GM19035 (cell line): ENCODE measurements at regions not wholly inside any gene's neighbourhood (a gene's known extent, or its start where the extent isn't known, plus 50 kb on each side); places are given as distances from the start of the nearest gene placed in this dataset.

Experiments used
- ATAC-seq: cut with Tn5 transposase; IDR thresholded peaks from one replicate; pipeline ENCODE4 v1.9.1; 2021; ENCODE audit not compliant: unreplicated experiment

DNA sequence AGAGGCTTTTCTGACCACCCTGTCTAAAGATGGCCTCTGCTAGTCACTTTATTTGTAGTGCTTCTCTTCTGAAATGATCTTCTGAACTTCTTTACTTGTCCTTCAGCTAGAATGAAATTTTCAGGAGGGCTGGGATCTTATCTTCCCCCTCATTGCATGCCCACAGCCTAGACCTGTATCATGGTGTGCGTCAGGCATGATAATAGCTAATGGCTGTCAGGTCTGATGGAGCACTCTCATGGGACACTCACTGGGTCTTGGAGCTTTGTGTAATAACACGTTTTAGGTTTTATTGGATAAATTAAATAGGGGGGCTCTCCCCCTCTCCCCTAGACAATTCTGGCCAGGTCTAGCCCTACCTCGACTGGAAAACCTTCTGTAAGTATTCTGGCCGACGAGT, 97.1 kb upstream of the NRXN3 start:
- no peak for ATAC-seq

DNA sequence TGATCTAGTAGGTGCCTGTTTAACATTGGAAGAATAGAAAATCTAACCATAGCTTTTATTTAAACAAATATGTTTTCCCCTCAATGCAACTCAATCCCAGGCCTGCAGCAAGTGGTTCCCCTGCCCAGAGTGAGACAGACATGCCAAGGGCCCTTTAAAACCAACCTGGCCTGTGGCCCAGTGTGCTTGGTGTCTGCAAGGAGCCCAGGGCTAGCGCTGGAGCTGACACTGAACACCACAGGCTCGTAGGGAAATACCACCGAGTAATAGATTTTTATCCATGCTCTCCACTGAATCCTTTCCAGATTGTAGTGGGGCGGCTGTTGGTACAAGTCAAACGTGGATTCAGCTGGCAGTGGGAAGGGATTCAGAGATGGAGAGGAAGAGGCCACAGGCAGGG, 95.6 kb upstream of the NRXN3 start:
- ATAC-seq = no peak

DNA sequence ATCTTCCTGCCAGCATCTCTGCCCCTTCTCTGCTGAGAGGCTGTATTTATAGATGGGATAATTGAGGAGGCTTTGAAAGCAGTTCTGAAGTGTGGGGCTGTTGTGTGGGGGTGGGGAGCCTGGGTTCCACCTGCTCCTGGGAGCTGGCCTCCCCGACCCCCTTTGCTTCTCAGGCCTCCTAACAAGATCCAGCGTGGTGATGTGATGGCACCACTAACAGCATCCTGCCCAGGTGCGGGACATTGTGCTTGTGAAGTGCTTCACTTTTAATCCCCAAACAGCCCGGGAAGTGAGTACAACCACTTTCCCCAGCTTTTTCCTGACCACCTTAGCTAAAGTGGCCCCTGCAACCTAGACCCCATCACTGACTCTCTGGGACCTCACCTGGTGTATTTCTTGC, 95.1 kb upstream of the NRXN3 start:
- ATAC-seq = no peak

DNA sequence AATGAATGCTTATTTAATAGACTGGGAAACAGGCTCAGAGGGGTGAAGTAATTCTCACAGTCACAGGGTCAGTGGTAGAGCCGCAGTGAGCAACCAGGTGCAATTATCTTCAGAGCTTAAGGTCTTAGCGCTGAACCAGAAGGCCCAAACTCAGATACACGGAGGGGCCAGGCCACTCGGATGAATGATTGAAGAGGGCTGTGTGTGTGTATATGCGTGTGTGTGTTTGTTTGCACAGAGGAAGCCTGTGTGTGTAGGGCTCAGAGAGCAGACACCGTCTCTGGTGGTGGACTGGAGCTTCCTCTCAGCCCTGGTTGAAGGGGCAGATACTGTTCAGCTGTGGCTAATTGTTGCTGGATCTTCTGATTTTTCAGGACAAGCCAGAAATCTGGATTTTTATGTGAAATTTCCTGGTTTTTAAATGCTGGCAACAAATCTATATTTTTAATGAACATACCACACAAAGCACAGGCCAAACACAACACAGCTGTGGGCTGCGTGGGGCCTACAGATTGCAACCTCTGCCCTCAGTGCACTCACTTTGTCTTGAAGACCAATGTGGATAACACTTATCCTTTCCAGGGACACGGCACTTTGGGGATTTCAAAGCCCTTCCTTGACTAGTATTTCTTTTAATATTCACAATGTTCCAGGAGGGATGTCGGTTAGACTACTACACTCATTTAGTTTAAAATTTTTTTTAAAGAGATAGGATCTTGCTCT, 94.5 kb upstream of the NRXN3 start:
- ATAC-seq = no peak

DNA sequence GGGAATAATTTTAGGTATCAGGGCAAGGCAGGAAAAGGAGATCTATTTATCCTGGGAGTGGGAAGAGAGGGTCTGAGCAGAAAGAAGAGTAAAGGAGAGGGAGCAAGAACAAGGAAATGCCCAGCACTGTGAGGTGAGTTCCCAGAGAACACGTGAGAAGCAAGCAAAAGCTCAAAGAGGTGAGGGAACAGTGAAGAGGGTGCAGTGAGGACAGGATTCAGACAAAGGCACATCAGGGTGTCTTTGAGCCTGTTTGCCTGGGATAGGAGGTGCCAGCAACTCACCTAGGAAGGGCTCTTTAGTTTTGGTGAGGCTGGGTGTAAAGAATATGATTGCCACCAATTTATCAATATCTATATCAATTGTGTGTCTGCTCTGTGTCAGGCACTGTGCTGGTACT, 88.9 kb upstream of the NRXN3 start:
- ATAC-seq = no peak

DNA sequence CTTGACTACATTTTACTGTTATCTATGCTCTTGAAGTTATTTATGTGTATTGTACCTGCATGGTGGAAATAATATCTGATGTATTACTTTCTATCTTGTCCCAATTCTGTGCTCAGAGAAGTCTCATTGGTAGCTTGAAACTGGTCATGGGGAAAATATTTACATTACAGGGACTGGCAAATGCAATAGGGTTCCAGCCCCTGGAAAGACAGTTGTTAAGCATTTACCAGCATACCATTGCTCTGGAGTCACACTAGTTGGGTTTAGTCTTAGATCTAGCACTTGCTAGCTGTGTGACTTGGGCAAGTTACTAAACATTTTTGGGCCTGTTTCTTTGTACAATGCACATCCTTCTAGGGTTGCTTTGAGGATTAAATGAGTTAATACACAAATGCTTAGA, 86.3 kb upstream of the NRXN3 start:
- no peak for ATAC-seq

DNA sequence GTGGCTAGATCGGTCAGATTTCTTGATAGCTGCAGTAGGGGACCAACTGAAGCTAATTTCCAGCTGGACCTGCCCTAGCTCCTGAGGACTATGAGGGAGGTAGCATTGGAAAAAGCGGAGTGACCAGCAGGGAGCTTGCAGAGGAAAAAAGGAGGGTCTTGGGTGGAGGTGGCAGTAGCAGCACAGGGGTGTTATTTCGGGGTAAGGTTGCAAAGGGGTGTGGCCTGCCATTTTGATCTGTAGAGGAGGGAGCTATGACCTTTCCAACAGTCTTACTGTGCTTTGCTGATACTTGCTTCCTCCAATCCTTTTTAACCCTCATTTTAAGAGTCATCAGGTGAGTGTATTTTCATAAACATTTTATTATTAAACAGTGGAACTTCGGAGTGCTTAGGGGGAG, 83.8 kb upstream of the NRXN3 start:
- ATAC-seq = no peak

DNA sequence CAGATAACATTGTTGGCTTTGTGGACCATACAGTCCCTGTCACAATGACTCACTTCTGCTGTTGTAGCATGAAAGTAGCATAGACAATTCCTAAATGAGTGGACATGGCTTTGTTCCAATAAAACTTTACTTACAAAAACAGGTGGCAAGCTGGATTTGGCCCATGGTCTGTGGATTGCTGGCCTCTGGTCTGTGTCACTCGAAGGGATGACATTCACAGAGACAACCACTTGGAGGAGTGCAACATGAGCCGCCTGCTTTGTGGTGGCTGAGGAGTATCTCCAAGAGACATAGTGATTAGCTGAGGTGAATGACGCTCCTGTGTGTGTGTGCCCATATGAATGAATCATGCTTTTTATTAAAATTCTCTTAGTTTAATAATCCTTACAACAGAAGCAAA, 81.3 kb upstream of the NRXN3 start:
- no peak for ATAC-seq

DNA sequence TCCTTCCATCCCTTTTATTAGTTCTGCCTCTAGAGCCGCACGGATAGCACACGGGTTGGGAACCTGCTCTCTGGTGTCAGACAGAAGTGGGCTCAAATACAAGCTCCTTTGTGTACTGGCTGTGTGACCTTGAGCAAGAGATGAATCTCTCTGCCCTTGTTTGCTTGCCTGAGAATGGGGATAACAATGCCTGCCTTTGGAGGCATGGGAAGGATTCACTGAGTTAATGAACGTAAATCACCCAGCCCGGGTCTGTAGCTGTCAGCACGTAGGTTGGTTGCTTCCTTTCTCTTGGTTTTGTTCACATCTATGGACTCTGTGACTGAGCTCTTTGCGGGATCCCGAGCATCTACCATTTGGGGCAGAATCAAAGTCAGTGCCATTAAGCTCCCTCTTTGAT, 79.3 kb upstream of the NRXN3 start:
- ATAC-seq = no peak

DNA sequence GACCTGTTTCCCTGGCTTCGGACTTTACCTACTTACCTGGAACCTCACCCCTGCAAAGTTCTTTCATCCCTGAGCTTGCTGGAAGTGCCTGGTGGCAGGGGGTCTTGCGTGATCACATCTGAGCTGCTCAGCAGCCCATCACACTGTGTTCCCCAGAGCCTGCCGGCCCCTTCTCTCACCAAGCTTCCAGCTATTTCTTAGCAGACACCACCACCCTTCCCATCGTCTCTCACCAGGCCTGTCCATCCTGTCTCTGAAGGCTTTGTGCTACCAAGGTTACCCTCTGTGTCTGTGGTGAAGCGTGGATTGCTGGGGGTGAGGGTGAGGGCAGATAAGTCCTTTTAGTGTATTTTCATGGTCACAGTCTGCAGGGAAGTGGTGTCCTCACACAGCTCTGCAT, 78.8 kb upstream of the NRXN3 start:
- no peak for ATAC-seq

DNA sequence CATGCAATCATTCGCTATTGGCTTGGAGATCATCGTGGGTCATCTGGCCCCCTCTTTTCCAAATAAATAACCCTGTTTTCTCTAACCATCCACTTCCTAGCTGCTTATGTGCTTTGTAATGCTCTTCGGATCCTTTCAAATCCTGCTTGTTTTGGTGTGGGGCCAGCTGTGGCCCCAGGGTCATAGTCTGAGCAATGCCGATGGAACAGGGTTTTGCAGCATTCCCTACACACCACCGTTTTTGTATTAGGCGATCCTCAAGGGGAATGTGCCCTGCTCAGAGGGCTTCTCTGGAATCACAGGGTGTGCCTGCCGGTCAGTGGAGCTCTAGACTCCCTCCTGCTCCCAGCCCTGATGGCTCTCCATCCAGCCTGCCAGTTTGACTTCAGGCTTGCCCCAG, 78.1 kb upstream of the NRXN3 start:
- ATAC-seq = no peak

DNA sequence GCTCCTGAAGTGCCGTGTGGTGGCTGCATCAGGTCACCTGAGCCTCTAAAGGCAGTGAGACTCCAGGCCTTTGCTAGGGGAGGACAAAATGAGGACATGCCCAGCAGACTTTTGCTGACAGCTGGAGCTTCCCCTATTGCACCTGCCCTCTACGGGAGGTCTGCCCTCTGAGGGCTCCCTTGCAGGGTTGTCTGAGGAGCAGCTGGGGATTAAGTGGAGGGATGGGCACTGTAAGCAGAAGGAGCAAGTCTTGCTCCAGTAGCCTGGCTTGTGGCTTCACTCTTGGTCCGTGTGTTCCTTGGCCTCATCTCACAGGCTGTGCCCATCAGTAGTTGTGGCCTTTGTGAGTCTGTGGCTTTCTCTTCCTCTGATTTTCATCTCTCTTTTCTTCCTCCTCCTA, 66.9 kb upstream of the NRXN3 start:
- no peak for ATAC-seq

DNA sequence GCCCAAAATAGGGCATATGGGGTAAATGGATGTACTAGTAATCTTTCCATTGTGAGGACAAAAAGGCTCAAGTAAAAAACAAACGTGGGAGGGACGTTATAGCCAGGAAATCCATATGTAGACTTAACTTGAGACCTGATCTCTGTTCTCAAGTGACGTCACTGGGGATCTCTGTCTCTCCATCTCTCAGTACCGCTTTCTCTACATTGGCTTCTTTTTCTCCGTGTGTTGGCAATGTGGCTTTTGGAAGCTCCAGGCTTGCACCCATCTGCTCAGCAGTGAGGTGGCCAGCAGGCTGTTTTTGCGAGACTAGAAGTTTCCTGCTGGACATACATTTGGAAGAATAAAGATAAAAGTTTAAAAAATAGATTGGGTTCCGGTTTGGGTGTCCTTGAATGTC, 66.0 kb upstream of the NRXN3 start:
- ATAC-seq = no peak

DNA sequence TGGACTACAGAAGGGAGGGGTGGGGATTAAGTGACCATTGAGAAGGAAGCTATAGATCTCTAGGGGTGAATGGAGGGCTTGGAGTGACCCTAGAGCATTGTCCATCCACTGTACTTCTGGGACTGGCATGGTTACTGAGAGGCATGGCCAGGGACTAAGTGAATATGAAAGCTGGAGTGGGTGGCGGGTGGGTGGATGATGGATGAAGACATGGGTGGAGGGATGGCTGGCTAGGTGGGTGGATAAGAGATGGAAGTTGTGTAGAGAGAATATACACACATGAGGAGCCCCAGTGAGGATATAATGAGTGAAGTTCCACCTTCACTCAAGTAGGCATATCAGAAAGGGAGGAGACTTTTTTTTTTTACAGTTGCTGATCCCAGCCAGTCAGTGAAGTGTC, 65.5 kb upstream of the NRXN3 start:
- ATAC-seq = no peak

DNA sequence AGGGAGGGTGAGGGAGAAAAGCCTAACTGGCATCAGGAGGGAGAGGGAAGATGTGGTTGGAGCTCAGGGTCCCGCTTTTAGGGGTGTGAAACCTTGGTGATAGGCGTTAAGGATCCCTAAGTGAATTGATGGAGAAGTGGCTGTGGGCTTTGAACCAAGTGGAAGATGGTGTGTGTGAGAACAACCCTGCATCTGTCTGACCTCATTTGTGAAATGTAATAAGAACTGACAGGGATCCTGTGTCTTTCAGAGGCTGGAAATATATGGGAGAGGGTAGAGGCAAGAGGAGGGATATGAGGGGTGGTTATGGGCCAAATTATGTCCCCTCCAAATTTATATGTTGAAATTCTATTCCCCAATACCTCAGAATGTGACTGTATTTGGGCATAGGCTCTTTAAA, 63.8 kb upstream of the NRXN3 start:
- no peak for ATAC-seq

DNA sequence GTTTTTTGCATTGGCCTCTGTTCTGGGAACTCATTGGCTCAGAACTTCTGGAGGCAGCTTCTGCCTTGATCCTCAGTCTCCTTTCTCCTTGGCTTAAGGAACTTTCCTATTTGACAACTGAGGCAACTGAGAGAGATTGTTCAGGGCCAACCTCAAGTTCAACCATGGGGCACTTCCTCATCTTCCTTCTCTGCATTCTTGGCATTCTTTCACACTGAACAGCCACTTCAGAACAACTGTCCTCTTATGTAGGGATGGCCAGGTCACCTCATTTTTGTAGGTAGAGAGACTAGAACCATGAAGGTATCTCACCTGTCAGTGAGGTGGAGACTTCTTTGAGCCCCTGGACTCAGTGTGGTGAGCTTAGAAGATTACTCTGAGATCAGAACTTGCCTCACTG, 63.0 kb upstream of the NRXN3 start:
- no peak for ATAC-seq

DNA sequence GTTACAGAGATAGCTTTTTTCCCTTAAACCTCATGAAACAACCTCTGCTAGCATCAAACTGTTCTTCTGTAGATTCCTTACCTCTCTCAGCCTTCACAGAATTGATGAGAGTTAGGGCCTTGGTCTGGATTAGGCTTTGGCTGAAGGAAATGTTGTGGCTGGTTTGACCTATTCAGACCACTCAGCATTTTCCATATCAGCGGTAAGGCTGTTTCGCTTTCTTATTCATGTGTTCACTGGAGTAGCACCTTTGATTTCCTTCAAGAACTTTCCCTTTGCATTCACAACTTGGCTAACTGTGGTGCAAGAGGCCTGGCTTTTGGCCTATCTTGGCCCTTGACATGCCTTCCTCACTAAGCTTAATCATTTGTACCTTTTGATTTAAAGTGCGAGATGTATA, 50.7 kb upstream of the NRXN3 start:
- no peak for ATAC-seq
